Superior temporal gyrus (tissue), 1 donor: ENCODE measurements at regions not wholly inside any gene's neighbourhood (a gene's known extent, or its start where the extent isn't known, plus 50 kb on each side); places are given as distances from the start of the nearest gene placed in this dataset.
"Not testable (repeated sequence)": the region's sequence is repeated elsewhere in the genome, so short reads cannot be mapped to it uniquely, and the experiment has no call there.

Experiments used
- DNase-seq: peaks from one replicate; pipeline ENCODE4 v3.0.0-alpha.2; 2016; ENCODE audit errors: extremely low spot score

DNA sequence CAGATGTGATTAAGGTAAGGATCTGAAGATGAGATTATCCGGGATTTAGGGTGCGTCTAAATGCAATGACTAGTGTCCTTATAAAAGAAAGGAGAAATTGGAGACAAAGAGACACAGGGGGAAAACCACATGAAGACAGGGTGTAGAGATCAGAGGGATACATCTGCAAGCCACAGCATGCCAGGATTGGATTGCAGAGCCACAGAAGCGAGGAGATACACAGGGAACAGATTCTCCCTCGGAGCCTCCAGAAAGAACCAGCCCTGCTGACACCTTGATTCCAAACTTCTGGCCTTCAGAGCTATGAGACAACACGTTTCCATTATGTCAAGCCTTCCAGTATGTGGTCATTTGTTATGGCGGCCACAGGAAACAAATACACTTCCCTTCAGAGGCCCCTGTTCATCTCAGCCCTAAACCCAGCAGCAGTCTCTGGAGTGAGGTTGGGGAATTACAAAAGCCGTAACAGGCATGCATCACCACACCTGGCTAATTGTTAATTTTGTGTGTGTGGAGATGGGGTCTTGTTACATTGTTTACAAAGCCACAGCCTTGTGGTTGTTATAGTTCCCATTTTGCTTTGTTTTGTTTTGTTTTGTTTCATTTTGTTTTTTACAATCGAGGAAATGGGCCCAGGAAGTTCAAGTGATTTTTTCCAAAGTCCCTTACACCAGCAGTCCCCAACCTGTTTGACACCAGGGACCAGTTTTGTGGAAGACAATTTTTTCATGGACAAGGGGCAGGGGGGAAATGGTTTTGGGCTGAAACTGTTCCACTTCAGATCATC, 51.6 kb upstream of the LYRM9 start:
- DNase-seq, result no peak

DNA sequence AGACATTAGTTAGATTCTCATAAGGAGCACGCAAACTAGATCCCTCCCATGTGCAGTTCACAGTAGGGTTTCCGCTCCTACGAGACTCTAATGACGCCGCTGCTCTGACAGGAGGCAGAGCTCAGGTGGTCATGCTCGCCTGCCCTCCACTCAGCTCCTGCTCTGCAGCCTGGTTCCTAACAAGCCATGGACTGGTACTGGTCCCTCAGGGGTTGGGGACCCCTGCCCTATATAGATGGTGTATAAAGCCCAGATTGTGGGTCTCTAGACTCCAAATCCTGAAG, 52.1 kb upstream of the LYRM9 start:
- no peak for DNase-seq

DNA sequence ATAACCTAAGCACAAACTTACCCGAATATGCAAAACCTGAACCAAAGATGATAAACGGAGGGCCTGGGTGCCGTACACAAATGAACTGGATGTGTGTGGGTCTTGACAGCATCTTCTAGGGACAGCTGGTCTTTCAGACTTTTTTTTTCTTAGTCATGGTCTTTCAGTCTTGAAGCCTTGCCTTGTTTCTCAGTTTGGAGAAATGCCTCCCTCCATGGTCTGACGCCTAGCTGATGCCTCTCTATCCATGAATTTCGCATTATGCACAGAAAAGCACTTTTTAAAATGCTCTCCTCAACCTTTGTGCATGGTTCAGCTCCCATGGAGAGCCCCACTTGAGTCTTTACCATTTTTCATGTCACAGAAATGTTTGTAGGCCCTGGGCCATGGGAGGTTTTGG, 52.8 kb upstream of the LYRM9 start:
- no peak for DNase-seq

DNA sequence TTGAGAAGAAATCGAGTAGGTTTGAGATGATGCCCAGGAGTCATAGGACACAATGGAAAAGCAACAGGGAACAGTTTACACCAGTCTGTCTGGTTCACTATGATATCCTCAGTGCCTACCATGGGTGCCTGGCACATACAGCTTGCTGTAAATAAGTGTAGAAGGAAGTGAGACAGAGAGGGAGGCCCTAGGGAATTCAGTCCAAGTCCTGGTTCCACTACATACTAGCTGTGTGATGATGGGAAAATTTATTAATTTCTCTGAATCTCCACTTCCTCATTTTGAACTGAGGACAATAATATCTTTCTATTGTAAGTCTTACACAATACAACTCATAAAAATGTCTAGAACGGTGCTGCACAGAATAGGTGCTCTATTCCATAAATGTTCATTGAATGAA, 53.3 kb upstream of the LYRM9 start:
- DNase-seq, result no peak

DNA sequence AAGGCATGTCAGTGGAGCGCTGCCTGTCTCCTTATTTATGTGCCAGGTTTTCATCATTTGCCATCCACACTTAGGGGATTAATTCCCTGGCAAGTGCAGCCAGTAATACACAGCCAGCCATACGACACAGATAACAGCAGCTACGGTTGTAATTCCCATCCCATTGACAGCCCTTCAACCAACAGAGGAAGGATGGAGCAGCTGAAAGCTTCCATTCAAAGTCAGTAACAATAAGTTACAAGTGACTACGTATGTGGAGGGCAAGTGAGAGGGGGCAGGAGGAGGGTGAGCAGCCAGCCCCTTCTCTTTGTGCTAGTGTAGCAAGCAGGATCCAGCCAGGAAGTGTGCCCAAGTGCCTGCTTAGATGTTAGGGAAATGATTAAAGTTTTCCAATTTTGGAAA, 53.8 kb upstream of the LYRM9 start:
- DNase-seq, result peak; percentile 44

DNA sequence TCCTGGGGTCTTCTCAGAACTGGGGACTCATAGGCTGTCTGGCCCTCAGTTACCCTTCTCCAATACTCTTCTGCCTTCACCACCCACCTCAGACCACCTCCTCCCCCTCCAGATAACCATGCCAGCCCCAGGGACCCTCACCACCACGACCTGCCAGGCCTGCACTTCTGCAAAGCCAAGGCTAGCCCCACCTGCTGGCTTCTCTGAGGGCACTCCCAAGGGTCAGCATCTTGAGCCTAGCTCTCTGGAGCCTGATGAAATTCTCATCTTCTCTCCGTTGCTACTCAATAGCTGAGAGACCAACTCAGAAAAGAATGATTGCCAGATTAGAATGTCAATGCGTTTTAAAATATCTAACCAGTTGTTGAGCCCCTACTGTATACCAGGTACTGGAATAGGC, 56.1 kb upstream of the LYRM9 start:
- DNase-seq, result no peak

DNA sequence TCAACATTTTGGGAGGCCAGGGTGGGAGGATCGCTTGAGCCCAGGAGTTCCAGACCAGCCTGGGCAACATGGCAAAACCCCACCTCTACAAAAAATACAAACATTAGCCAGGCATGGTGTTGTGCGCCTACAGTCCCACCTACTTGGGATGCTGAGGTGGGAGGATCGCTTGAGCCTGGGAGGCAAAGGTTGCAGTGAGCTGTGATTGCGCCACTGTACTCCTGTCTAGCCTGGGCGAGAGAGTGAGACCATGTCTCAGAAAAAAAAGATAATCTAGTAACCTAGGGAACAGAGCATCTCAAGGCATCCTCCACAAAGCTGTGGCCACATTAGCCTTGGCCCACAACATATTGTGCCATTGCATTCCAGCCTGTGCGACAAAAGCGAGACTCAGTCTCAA, 57.1 kb upstream of the LYRM9 start:
- DNase-seq, result not testable (repeated sequence)

DNA sequence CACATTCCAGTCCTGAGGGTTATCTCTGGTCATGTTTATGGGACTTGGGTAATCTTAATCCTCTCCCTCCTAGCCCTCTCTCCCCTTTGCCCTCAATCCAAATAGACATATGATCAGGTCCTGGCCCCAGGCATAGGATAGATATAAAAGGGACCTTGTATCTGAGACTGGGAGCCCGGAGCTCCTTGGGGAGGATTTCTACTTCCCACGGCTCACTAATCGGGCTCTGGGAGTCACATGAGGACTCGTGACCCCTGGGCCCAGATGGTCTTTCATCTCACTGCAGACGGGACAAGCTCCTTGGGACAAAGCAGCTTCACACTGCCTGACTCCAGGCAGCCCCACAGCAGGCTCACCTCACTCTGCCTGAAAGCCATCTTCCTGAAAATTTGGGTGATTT, 57.8 kb upstream of the LYRM9 start:
- no peak for DNase-seq

DNA sequence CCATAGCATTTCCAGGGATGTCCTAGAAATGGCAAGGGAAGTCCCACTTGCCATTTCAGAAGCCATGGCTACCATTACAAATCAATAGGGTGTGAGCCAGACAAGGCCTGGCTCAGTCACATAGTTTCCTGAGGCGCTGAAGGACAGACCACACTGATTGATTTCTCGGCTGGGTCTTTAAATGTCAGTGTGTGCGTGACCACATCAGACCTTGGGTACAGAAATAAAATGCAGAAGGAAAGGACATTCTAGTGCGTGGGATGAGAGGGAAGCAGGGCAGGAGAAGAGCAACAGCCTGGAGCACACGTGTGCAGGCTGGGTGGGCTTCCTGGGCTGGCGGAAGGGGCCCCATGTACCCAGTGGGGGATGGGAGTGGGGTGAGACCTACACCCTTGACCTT, 58.7 kb upstream of the LYRM9 start:
- DNase-seq, result no peak

DNA sequence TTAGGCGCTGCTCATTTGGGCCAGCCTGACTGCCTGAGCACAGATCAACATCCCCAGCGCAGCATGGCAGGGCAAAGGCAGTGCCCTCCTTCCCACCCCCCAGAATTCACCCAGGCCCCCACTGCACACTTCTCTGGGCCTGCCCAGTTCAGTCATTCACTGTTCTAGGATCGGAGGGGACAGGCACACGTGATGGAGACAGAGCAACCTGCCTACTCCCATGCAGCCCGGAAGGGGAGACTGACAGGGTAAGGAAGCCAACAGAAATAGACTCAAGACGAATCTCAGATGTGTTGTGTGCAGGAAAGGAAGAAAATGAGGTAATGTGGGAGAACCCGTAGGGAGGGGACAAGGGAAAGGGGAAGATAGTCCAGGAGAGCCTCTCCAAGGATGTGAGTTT, 59.2 kb upstream of the LYRM9 start:
- DNase-seq, result no peak

DNA sequence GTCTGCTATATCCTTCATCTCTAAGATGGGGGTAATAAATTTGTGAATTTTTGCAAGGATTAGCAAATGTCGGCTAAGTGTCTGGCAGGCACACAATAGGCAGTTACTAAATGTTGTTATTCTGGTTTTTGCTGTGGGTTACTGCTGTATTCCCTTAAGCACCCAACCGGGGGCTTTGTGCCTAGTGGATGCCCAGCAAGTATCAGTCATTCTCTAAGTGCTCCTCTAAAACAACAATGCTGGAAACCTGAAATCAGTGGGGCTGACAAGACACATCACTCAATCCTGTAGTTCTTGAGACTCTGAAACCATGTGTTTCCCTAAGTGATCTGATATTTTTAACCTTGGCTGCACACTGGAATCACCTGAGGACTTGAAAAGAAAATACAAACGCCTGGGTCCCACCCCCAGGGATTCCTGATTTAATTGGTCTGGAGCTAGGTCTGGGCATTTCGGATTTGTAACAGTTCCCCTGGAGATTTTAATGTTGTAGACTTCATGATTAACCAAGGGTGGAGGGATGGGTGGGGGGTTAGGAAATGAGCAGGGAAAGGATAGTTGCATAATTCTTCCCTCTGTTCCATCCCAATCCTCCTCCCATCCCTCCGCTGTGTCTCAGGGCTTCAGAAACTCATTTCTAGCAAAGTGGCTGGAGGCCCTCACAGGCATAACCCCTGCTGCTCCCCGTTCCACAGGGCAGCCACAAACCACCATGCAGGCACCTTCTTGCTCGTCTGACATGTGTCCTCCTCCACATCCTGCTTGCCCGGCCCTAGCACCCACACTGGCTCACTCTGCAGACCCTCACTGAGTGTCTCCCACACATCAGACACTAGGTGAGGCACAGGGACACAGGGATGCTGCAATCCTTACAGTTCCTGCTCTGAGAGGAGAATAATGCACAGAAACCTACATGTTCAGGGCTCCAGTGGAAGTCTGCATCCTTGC, 61.7 kb upstream of the LYRM9 start:
- DNase-seq, result no peak

DNA sequence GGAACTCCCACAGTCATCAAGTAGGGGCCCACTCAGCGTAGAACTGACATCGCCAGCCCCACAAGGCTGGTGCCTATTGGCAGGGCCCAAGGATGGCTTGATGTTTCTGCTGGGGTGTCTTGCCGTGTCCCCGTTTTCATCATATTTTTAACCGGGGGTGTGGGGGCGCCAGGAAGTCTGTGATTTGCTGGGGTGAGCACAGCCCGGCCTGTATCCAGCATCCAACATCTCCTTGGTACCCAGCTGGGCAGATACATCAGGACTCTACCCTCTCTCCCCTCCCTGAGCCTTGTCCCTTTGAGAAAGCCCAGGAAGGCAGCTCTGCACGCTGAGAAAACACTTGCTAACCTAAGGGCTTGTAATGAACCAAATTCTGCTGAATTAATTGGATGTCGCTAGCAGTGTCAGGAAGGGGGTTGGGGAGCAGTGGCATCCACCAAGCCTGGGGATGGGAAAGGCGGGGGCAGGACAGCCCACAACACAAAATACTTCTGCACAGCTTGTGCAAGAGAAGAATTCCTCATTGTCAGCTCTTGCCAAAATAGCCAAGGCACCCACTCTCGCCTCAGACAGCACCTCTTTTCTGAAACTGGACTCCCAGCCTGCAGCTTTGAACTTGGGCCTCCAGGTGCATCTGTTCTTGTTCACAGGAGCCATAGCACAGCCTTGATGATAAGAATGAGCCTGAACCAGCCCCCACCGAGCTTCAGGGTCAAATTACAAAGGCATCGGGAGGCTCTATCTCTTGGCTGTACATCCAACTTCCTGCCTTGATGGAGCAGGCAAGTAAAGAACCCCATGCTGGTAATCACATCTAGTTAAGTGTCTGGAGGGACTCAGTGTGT, 63.7 kb upstream of the LYRM9 start:
- no peak for DNase-seq

DNA sequence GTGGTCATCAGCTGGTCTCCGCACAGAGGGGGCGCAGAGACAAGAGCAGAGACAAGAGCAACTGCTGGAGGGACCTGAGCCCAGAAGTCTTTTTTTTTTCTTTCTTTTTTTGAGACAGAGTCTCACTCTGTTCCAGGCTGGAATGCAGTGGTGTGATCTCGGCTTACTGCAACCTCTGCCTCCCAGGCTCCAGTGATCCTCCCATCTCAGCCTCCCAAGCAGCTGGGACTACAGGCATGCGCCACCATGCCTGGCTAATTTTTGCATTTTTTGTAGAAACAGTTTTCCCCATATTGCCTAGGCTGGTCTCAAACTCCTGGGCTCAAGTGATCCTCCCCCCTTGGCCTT, 64.3 kb upstream of the LYRM9 start:
- DNase-seq, result not testable (repeated sequence)

DNA sequence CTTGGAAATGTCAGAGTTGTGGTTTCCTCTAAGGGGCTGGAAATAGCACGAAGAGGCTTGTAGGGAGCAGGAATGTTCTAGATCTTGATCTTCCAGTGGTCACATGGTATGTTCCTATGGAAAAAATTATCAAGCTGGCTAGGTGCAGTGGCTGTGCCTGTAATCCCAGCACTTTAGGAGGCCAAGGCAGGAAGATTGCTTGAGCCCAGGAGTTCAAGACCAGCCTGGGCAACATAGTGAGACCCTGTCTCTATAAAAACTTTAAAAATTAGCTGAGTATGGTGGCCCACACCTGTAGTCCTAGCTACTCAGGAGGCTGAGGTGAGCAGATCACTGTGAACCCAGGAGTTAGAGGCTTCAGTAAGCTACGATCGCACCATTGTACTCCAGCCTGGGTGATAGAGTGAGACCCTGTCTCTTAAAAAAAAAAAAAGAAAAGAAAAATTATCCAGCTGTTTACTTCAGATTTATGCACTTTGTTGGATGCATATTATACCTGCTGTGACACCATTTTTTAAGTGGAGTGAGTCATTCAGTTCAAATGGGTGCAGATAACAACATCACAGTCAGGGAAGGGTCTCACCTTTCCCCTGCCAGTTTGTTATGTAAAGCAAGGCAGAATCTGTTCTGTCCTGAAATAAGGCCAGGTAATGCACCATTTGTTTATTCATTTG, 65.7 kb upstream of the LYRM9 start:
- no peak for DNase-seq

DNA sequence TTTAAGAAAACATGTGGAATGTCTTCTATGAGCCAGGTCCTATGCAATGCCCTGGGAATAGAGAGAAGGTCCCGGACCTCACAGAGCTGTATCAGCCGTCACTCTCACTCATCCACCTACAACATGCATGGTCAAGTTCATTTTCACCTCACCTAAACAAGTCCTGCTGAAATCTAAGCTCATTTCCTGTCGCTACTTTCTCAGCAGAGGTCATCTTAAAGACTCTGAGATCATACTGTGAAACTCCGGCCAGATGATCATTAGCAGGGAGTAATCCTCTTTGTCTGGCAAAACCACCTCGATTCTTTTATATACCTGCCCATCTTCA, 66.2 kb upstream of the LYRM9 start:
- no peak for DNase-seq

DNA sequence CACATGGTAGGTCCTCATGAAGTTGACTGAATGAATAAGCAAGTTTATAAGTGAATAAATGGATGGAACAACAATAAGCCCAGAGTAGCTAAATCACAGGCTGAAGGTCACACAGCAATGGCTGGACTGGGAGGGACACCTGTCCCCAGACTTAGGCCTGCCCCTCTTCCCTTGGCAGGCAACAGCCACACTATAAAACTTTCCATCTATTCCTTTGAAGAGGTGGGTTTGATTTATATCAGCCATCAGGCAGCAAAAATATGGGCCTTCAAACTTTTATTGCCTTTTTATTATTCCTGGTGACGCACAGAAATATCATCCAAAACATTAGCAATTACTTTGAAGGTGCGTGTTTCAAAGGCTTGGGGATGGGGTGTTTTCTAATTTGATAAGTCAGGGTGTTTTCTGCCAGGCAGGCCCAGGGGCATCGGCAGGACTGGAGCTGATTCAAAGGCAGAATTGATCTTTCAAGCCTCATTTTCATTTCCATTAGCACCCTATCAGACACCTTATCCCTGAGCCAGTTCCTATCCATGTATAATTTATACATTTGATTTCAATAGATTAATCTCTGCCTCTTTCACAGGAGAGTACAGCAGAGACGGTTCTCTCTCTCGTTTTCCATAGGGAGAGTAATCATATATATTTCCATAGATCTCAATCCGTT, 67.2 kb upstream of the LYRM9 start:
- DNase-seq, result no peak

DNA sequence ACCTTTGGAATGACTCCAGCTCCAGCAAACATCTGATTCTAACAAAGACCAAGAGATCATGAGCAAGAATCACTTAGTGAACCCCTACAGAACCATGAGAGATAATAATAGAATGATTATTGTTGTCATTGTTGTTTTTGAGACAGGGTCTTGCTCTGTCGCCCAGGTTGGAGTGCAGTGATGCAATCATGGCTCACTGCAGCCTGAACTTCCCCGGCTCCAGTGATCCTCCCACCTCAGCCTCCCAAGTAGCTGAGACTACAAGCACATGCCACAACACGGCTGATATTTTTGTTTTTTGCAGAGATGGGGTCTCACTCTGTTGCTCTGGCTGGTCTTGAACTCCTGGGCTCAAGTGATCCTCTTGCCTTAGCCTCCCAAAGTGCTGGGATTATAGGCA, 69.4 kb upstream of the LYRM9 start:
- DNase-seq, result not testable (repeated sequence)

DNA sequence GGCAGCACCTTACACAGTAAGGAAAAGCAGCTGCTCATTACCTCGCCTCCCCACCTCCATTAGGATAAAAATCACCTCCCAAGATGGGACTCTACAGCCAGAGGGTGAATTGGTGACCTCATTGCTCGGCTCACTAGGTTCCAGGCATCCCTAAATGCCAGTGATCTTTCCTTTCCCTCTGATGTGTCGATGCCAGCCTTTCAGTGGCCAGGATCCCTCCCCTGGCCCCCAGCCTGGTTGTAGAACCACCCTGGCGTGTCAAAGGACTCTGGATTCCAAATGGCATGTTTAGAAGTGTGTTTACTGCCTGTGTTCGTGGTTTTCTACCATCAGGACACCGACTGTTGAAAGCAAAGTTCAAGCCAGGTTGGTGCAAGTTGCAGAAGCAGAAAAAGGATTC, 72.1 kb upstream of the LYRM9 start:
- DNase-seq, result no peak

DNA sequence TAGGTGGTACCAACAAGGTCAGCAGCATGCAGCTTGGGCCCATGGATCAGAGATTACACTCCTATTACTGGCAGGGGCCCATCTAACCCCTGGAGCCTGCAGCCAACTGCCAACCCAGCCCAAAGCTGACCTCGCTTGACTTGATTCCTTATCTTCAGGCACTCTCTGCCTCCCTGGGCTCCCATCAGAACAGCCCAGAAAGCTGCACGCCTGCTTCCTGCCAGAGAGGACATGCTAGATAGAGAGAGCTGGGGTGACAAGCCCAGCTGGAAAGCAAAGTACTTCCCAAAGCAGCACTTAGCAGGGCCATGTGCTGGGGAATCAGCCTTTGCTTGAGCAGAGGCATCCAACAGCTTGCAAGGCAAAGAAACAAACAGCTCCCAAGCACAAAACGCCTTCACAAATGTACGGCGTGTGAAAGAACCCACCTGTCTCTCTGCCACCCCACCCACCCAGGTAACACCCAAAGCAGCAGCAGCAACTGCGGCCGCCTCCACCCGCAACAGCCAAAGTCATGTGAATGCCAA, 74.2 kb upstream of the NLK start:
- DNase-seq, result no peak

DNA sequence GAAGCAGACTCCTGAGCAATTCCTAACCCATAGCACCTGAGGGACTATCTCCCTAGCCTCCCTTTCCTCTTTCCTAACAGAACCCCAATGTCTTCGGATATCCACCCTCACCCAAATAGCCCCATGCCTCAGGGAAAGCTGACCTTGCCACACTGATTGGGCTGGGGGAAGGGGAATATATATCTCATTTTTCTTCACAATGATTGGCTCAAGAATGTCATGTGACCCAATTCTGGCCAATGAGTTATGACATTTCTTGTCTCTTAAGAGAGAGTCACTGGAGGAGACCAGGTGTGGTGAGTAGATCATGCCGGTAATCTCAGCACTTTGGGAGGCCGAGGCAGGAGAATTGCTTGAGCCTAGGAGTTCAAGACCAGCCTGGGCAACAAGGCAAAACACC, 71.9 kb upstream of the NLK start:
- DNase-seq, result no peak
